Colonic mucosa (tissue), 4 donors: ENCODE measurements at regions not wholly inside any gene's neighbourhood (a gene's known extent, or its start where the extent isn't known, plus 50 kb on each side); places are given as distances from the start of the nearest gene placed in this dataset.

Experiments used
- DNase-seq: peaks from one replicate; pipeline ENCODE4 v3.0.0-alpha.2; 2020
- H3K27ac ChIP-seq: fragments of 200-600 bp; one replicate; pipeline ENCODE4 v1.8.0; 2021
- H3K27me3 ChIP-seq: fragments of 200-600 bp; one replicate; pipeline ENCODE4 v1.8.0; 2021
- H3K36me3 ChIP-seq: fragments of 200-600 bp; one replicate; pipeline ENCODE4 v1.8.0; 2021
- H3K4me1 ChIP-seq: fragments of 200-600 bp; one replicate; pipeline ENCODE4 v1.8.0; 2021; ENCODE audit warnings: mild to moderate bottlenecking
- H3K4me3 ChIP-seq: fragments of 200-600 bp; one replicate; pipeline ENCODE4 v1.8.0; 2021
- H3K9ac ChIP-seq, 2 donors: one replicate each; pipeline ENCODE4 v1.7.0; 2013; ENCODE audit warnings: control low read depth in 2 of 2, low read depth in 2 of 2, low read length in 2 of 2
- H3K9me3 ChIP-seq: fragments of 200-600 bp; one replicate; pipeline ENCODE4 v1.8.0; 2021
- intact Hi-C: fragments of 100-400 bp; cut with DNase I; formaldehyde crosslinking; loops from one replicate; pipeline ENCODE4 v1.14.1; 2022
- TF ChIP-seq, protein P1 (sequence below): fragments of 200-600 bp; IDR thresholded peaks from one replicate; pipeline ENCODE4 v1.8.0; 2022; ENCODE audit warnings: antibody characterized with exemption, mild to moderate bottlenecking
- donor health status: healthy.
- donor health status: DM: no; HTN: no; CAD: no.
- donor health status: DM: no; HTN: no; CAD: no.

DNA sequence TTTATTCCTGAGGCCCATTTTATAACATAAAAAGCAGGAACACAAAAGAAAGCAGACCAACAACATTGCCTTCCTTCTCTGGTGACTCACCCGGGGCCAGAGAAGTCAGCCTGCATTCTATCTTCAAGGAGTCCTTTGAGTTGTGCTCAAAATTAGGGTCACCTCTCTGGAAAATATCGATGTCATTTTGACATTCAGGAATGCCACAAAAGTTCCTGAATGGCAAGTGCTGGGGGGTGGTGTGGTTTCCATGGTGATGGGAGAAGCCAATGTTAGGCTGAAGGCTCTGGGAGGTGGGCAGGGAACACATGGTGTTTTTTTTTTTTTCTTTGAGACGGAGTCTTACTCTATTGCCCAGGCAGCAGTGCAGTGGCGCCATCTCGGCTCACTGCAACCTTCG lies 159.6 kb downstream of the HAPSTR1 start:
- Histone ChIP-seq H3K36me3 (no peaks in the 10 kb centered on the region), H3K4me3 (no peak overlapping the region), H3K9ac (no peak overlapping the region), H3K27ac (no peak overlapping the region), H3K9me3 (no peaks in the 10 kb centered on the region), H3K4me1 (no peaks in the 10 kb centered on the region), H3K27me3 (no peaks in the 10 kb centered on the region)
- TF ChIP-seq, protein P1, sequence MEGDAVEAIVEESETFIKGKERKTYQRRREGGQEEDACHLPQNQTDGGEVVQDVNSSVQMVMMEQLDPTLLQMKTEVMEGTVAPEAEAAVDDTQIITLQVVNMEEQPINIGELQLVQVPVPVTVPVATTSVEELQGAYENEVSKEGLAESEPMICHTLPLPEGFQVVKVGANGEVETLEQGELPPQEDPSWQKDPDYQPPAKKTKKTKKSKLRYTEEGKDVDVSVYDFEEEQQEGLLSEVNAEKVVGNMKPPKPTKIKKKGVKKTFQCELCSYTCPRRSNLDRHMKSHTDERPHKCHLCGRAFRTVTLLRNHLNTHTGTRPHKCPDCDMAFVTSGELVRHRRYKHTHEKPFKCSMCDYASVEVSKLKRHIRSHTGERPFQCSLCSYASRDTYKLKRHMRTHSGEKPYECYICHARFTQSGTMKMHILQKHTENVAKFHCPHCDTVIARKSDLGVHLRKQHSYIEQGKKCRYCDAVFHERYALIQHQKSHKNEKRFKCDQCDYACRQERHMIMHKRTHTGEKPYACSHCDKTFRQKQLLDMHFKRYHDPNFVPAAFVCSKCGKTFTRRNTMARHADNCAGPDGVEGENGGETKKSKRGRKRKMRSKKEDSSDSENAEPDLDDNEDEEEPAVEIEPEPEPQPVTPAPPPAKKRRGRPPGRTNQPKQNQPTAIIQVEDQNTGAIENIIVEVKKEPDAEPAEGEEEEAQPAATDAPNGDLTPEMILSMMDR = no peak
- intact Hi-C loops = loop anchor here (10.0 kb wide), 2 partner anchors 394 to 934 kb away; partner anchors contain the start of gene GRIN2A
- DNase-seq = no peak

DNA sequence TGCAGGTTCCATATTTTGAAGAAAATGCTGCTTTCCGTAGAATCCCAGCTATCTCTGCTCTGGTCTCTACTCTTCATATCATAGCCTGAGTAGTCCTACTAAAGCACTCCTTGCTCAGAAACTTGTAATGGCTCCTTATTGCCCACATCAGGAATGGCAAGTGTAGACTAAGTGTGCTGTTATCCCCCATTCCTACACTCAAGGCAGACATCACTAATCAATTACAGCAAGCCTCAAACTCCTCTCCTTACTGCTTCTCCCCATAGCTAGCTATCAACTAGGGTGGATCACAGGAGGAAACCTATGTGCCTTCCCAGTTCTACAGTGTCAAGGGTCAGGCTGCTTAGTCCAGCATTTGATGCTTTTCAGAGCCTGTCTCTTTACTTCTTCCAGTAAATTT lies 163.4 kb downstream of the HAPSTR1 start:
- Histone ChIP-seq H3K4me3 (no peak overlapping the region), H3K27ac (no peak overlapping the region), H3K4me1 (no peaks in the 10 kb centered on the region), H3K27me3 (no peaks in the 10 kb centered on the region), H3K9ac (no peak overlapping the region), H3K9me3 (no peaks in the 10 kb centered on the region), H3K36me3 (no peaks in the 10 kb centered on the region)
- TF ChIP-seq, protein P1 = no peak
- DNase-seq = no peak
- intact Hi-C loops = loop anchor here (10.0 kb wide), 2 partner anchors 390 to 930 kb away; partner anchors contain the start of gene GRIN2A

DNA sequence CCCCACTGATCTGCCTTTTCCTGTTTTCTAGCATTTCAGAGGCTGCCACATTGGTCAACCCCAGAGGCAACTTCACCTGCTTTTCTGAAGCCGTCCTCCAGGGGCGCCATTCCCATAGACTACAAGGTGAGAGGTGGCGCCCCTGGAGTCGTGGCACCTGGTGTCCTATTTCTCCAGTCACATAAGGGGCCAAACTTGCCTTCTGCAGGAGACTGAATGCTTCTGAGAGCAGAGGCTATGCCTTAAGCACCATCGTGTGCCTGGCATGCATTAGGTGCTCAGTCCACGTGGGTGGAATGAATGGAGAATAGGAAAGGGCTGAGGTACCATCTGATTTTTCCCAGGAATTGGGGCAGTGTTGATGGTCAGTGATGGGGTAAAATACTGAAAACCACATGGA lies 164.8 kb downstream of the HAPSTR1 start:
- Histone ChIP-seq H3K27ac (no peak overlapping the region), H3K4me1 (no peaks in the 10 kb centered on the region), H3K4me3 (no peak overlapping the region), H3K9ac (no peak overlapping the region), H3K9me3 (no peaks in the 10 kb centered on the region), H3K36me3 (no peaks in the 10 kb centered on the region), H3K27me3 (no peaks in the 10 kb centered on the region)
- TF ChIP-seq, protein P1 = peak; percentile 31
- peak; percentile 54 for DNase-seq
- intact Hi-C loops = loop anchor here (10.0 kb wide), 2 partner anchors 389 to 929 kb away; partner anchors contain the start of gene GRIN2A

DNA sequence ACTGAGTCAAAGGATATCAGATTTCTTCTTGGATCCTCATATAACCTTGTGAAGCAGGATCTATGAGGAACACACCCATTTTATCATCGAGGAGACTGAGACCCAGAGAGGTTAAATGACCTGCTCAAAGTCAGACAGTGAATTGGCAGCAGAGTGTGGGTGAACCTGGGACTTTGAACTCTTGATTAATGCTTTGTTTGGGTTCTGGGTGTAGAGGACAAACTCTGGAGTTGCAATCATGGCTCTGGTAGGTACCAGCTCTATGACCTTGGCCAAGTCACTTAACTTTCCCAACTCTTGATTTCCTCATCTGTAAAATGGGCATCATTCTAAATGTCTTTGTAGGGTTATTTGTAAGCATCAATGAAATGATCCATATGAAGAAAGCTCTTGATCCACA lies 166.4 kb downstream of the HAPSTR1 start:
- TF ChIP-seq, protein P1 = no peak
- intact Hi-C loops = loop anchor here (10.0 kb wide), 2 partner anchors 387 to 927 kb away; partner anchors contain the start of gene GRIN2A
- Histone ChIP-seq H3K4me1 (no peaks in the 10 kb centered on the region), H3K9me3 (no peaks in the 10 kb centered on the region), H3K4me3 (no peak overlapping the region), H3K36me3 (no peaks in the 10 kb centered on the region), H3K27ac (no peak overlapping the region), H3K9ac (no peak overlapping the region), H3K27me3 (no peaks in the 10 kb centered on the region)
- no peak for DNase-seq

DNA sequence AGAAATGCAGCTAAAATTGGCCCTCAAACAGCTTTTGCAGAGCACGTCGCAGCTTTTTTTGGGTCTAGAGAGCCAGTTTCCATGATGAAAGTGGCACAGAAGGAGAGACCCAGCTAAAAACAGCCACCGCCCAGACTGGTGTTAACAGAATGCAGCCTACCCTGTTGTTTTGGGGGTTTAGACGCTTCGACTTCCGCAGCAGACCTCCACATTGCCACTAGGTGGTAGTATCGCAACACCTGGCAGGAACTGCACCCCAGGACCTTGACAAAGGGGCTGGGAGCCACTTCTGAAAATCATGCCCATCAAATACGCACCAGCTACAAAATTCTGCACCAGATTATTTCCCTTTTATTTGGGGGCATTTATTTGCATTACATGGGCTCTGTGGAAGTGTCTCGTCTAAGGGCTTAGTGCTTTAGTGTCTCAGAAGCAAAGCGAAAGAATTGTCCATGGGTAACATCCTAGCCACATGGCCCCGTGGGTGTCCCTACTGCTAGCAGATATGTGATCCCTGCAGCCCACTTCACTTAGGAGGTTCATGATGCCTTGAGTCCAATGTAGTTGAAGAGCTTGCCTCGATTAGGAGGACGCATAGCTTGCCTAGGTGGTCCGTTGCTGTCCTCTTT lies 167.1 kb downstream of the HAPSTR1 start:
- H3K36me3 ChIP-seq = no peaks in the 10 kb centered on the region
- H3K9me3 ChIP-seq = no peaks in the 10 kb centered on the region
- H3K9ac ChIP-seq = no peak overlapping the region
- H3K4me3 ChIP-seq = no peak overlapping the region
- TF ChIP-seq, protein P1 = peak; percentile 51
- peak; percentile 46 for DNase-seq
- no peaks in the 10 kb centered on the region for H3K27me3 ChIP-seq
- H3K27ac ChIP-seq = no peak overlapping the region
- H3K4me1 ChIP-seq = no peaks in the 10 kb centered on the region
- intact Hi-C loops = loop anchor here (10.0 kb wide), 2 partner anchors 386 to 926 kb away; partner anchors contain the start of gene GRIN2A
